Progenitor cell of endocrine pancreas (in vitro differentiated cells): ENCODE measurements at regions not wholly inside any gene's neighbourhood (a gene's known extent, or its start where the extent isn't known, plus 50 kb on each side); places are given as distances from the start of the nearest gene placed in this dataset.

Experiments used
- DNase-seq: peaks from one replicate; pipeline ENCODE4 v3.0.0; 2021; ENCODE audit warnings: low spot score; ENCODE audit not compliant: unreplicated experiment
- H3K27ac Mint-ChIP-seq: 2 replicates; pipeline ENCODE4 v1.8.0; 2021; ENCODE audit warnings: mild to moderate bottlenecking, moderate library complexity, mixed read lengths
- H3K27me3 Mint-ChIP-seq: 2 replicates; pipeline ENCODE4 v1.8.0; 2021; ENCODE audit warnings: mixed read lengths
- H3K36me3 Mint-ChIP-seq: 2 replicates; pipeline ENCODE4 v1.8.0; 2022; ENCODE audit warnings: mixed read lengths; ENCODE audit not compliant: insufficient read depth
- H3K4me1 Mint-ChIP-seq: 2 replicates; pipeline ENCODE4 v1.8.0; 2021; ENCODE audit warnings: low read depth, mixed read lengths
- H3K4me3 Mint-ChIP-seq: 2 replicates; pipeline ENCODE4 v1.8.0; 2021; ENCODE audit warnings: low read depth, mild to moderate bottlenecking, moderate library complexity, mixed read lengths
- H3K9me3 Mint-ChIP-seq: 2 replicates; pipeline ENCODE4 v1.8.0; 2021; ENCODE audit warnings: low read depth, mixed read lengths
- CTCF ChIP-seq: fragments of 200-600 bp; sonication (generic); IDR thresholded peaks from one replicate; pipeline ENCODE4 v1.5.0; 2021; ENCODE audit warnings: antibody characterized with exemption, mild to moderate bottlenecking; ENCODE audit not compliant: unreplicated experiment

- no peak overlapping the region for H3K4me3 Mint-ChIP-seq
- no peaks in the 10 kb centered on the region for H3K36me3 Mint-ChIP-seq
- no peak for TF ChIP-seq CTCF
- no peak overlapping the region for H3K27ac Mint-ChIP-seq
- no peak for DNase-seq
- H3K9me3 Mint-ChIP-seq: no peaks in the 10 kb centered on the region
- no peaks in the 10 kb centered on the region for H3K27me3 Mint-ChIP-seq
- peaks cover 5% of the 10 kb centered on the region for H3K4me1 Mint-ChIP-seq
Measured at GRCh38 chr1:68361346-68361910, 88.3 kb downstream of the RPE65 start.

- H3K27me3 Mint-ChIP-seq: no peaks in the 10 kb centered on the region
Measured at GRCh38 chr1:68359045-68359444, 90.7 kb downstream of the RPE65 start.

GRCh38 chr1:68358439-68358838 lies 91.3 kb downstream of the RPE65 start:
- no peaks in the 10 kb centered on the region for H3K36me3 Mint-ChIP-seq
- no peaks in the 10 kb centered on the region for H3K27me3 Mint-ChIP-seq
- H3K27ac Mint-ChIP-seq: no peak overlapping the region
- no peaks in the 10 kb centered on the region for H3K9me3 Mint-ChIP-seq
- DNase-seq: no peak
- H3K4me1 Mint-ChIP-seq: peaks cover 6% of the 10 kb centered on the region
- no peak overlapping the region for H3K4me3 Mint-ChIP-seq
- TF ChIP-seq CTCF: no peak

More at GRCh38 chr1:68359045-68359444, 90.7 kb downstream of the RPE65 start:
- Mint-ChIP-seq H3K27ac (no peak overlapping the region), H3K4me3 (no peak overlapping the region), H3K9me3 (no peaks in the 10 kb centered on the region), H3K4me1 (peaks cover 5% of the 10 kb centered on the region), H3K36me3 (no peaks in the 10 kb centered on the region)
- no peak for TF ChIP-seq CTCF
- no peak for DNase-seq

- no peaks in the 10 kb centered on the region for H3K36me3 Mint-ChIP-seq
- peaks cover 9% of the 10 kb centered on the region for H3K27me3 Mint-ChIP-seq
- DNase-seq: no peak
- peaks cover 6% of the 10 kb centered on the region for H3K4me1 Mint-ChIP-seq
- H3K27ac Mint-ChIP-seq: no peak overlapping the region
- H3K4me3 Mint-ChIP-seq: no peak overlapping the region
- no peak for TF ChIP-seq CTCF
- no peaks in the 10 kb centered on the region for H3K9me3 Mint-ChIP-seq
Measured at GRCh38 chr1:68355614-68356013, 94.1 kb downstream of the RPE65 start.

GRCh38 chr1:68352202-68352601 lies 97.6 kb downstream of the RPE65 start:
- no peaks in the 10 kb centered on the region for H3K36me3 Mint-ChIP-seq
- no peak overlapping the region for H3K4me3 Mint-ChIP-seq
- peaks cover 15% of the 10 kb centered on the region for H3K27me3 Mint-ChIP-seq
- no peak overlapping the region for H3K27ac Mint-ChIP-seq
- no peak for DNase-seq
- H3K9me3 Mint-ChIP-seq: no peaks in the 10 kb centered on the region
- TF ChIP-seq CTCF: no peak
- peaks cover 1% of the 10 kb centered on the region for H3K4me1 Mint-ChIP-seq
